ENCODE measurements at regions not wholly inside any gene's neighbourhood (a gene's known extent, or its start where the extent isn't known, plus 50 kb on each side); places are given as distances from the start of the nearest gene placed in this dataset.

DNA sequence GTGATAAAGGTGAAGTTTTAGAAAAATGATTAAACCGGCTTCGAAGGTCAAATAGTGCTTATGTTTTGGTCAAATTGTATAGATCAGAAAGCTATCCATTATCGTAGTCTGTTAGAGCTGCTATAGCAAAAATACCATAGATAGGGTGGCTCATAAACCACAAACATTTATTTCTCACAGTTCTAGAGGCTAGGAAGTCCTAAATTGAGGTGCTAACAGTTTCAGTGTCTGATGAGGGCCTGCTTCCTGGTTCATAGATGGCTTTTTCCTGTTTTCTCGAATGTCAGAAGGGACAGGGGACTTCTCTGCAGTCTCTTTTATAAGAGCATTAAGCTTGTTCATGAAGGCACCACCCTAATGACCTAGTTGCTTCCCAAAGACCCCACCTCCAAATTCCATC, 186.6 kb upstream of the ERBB4 start:
- H3K36me3 ChIP-seq (ENCODE audit: control insufficient read depth, insufficient read depth, low read length): no peaks in the 10 kb centered on the region
- no peak overlapping the region for H3K9ac ChIP-seq (ENCODE audit: insufficient read depth in 1 of 2, low read depth in 2 of 2, low read length in 2 of 2)
- H3K79me2 ChIP-seq (ENCODE audit: control insufficient read depth, insufficient read depth, low read length): no peaks in the 10 kb centered on the region
- H3K9me3 ChIP-seq (replicated peaks; ENCODE audit: control insufficient read depth, insufficient read depth, low read depth, low read length): no peaks in the 10 kb centered on the region
- intact Hi-C loops (cut with micrococcal nuclease): no loop called here
- WGBS (ENCODE audit: insufficient coverage, low coverage, missing lambda C conversion rate): 0% methylated on average over 4 of the region's 4 CpGs
- POLR2A ChIA-PET: no interaction called here
- ATAC-seq (no peak), DNase-seq (ENCODE audit: extremely low read depth in 1 of 4, low spot score in 3 of 4) (no peak), FAIRE-seq (no peak)
- H3K4me2 ChIP-seq (ENCODE audit: insufficient read depth, low read length): no peak overlapping the region
- H3K4me3 ChIP-seq: no peak overlapping the region
- H2AFZ ChIP-seq (ENCODE audit: low read depth, low read length): no peak overlapping the region
- TF ChIP-seq TGIF2 (CRISPR knock-in tag; IDR thresholded peaks at IDR 0.05) (no peak), ZNF436 (CRISPR knock-in tag; IDR thresholded peaks at IDR 0.05) (no peak), MED1 (CRISPR knock-in tag; IDR thresholded peaks at IDR 0.05; ENCODE audit: borderline replicate concordance) (no peak), ZNF318 (IDR thresholded peaks at IDR 0.05; ENCODE audit: borderline replicate concordance in 1 of 2, low read depth in 1 of 2) (no peak), KAT7 (CRISPR knock-in tag; IDR thresholded peaks at IDR 0.05; ENCODE audit: borderline replicate concordance) (no peak), KLF16 (IDR thresholded peaks at IDR 0.05) (no peak), ZBTB43 (CRISPR knock-in tag; IDR thresholded peaks at IDR 0.05) (no peak), CREM (IDR thresholded peaks at IDR 0.05; ENCODE audit: low read depth) (no peak), CEBPG (CRISPR knock-in tag; IDR thresholded peaks at IDR 0.05) (no peak), CEBPG (tag; conservative IDR thresholded peaks at IDR 0.05 in 1 of 2, IDR thresholded peaks at IDR 0.05 in 1 of 2) (no peak)
- no peaks in the 10 kb centered on the region for H4K20me1 ChIP-seq (replicated peaks; ENCODE audit: control insufficient read depth, insufficient read depth, low read length)
- CTCF ChIA-PET (ENCODE audit: low intra/inter-chr PET ratio): no interaction called here
- H3K27me3 ChIP-seq (ENCODE audit: control insufficient read depth in 2 of 2, insufficient read depth in 2 of 2, low read length in 2 of 2): no peaks in the 10 kb centered on the region
- in situ Hi-C loops (cut with MboI): no loop called here
- no peak overlapping the region for H3K27ac ChIP-seq (ENCODE audit: extremely low read depth, low read depth, low read length)
- BruUV-seq (replicated peaks): no TSS peak
- H3K4me1 ChIP-seq (replicated peaks in 1 of 2; ENCODE audit: control insufficient read depth in 2 of 2, insufficient read depth in 2 of 2, low read length in 2 of 2): no peaks in the 10 kb centered on the region
- H3K9me1 ChIP-seq (ENCODE audit: control insufficient read depth, insufficient read depth, low read length): no peaks in the 10 kb centered on the region

Measured in K562 (cell line).